Subcutaneous abdominal adipose tissue (tissue), 5 donors: ENCODE measurements at regions not wholly inside any gene's neighbourhood (a gene's known extent, or its start where the extent isn't known, plus 50 kb on each side); places are given as distances from the start of the nearest gene placed in this dataset.

Experiments
- H3K27ac ChIP-seq: one replicate; pipeline ENCODE4 v1.7.0; 2013; ENCODE audit warnings: low read depth, mild to moderate bottlenecking, inconsistent platforms, low read length, moderate library complexity
- H3K27me3 ChIP-seq, 5 donors: one replicate each; pipeline ENCODE4 v1.7.0; 2013; ENCODE audit warnings: low read length in 5 of 5, inconsistent platforms in 1 of 5; ENCODE audit not compliant: control insufficient read depth in 5 of 5, insufficient read depth in 4 of 5
- H3K36me3 ChIP-seq, 5 donors: one replicate each; pipeline ENCODE4 v1.7.0; 2013; ENCODE audit warnings: low read length in 5 of 5; ENCODE audit not compliant: control insufficient read depth in 5 of 5, insufficient read depth in 5 of 5
- H3K4me1 ChIP-seq, 5 donors: one replicate each; pipeline ENCODE4 v1.7.0; 2013; ENCODE audit warnings: low read length in 5 of 5, mild to moderate bottlenecking in 3 of 5, moderate library complexity in 1 of 5; ENCODE audit not compliant: control insufficient read depth in 5 of 5, insufficient read depth in 5 of 5
- H3K4me3 ChIP-seq, 5 donors: one replicate each; pipeline ENCODE4 v1.7.0; 2013; ENCODE audit warnings: low read length in 5 of 5, low read depth in 1 of 5
- H3K9ac ChIP-seq, 5 donors: one replicate each; pipeline ENCODE4 v1.7.0; 2013; ENCODE audit warnings: low read length in 5 of 5, mild to moderate bottlenecking in 4 of 5, moderate library complexity in 3 of 5
- H3K9me3 ChIP-seq, 5 donors: one replicate each; pipeline ENCODE4 v1.7.0; 2013; ENCODE audit warnings: low read length in 5 of 5; ENCODE audit not compliant: control insufficient read depth in 5 of 5
- donor health status: healthy.
- donor health status: healthy.
- donor health status: healthy.
- donor health status: healthy.
- donor health status: healthy.

DNA sequence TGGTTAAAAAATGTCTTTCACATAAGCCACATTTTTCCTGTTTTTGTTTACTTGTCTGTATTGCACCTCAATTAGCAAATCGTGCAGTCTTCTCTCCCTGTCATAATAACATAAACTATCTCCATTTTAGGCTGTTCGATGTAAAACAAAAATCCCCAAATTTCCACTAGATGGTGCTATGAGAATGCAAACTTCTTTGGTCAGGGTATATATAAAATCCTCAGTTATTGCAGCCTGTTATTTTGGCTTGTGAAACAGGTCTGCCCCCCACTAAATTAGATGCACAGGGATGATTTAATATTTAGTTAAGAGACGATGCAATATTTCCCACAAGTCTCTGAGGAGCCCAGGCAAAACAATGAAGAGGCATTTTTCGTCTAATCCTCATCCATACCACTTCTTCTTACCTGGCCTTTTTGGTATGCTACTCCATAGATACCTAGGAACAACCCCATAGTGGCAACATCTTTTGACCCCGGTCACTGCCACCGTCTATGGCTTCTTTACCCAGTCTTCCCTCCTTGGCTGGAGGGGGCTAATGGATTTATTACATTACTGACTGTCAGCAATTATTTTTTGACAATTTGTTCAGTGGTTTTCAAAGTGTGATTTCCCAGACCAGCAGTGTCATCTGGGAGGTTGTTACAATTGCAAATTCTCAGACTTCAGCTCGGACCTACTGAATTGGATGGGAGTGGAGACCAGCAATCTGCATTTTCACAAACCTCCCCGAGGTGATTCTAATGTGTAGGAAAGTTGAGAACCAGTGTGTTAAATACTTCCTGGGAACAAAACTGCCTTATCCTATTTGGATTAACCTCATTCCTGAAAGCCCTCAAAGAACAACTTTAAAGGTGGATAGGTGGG, 117.4 kb upstream of the CWC22 start:
- Histone ChIP-seq H3K36me3 (no peaks in the 10 kb centered on the region), H3K27ac (no peak overlapping the region), H3K27me3 (no peaks in the 10 kb centered on the region), H3K9me3 (no peaks in the 10 kb centered on the region), H3K9ac (no peak overlapping the region), H3K4me3 (no peak overlapping the region), H3K4me1 (peaks cover 0 to 8% (median 5%) of the 10 kb centered on the region in 5 donors)

GRCh38 chr2:180122874-180123273, 115.8 kb upstream of the CWC22 start:
- Histone ChIP-seq H3K27me3 (no peaks in the 10 kb centered on the region), H3K9ac (no peak overlapping the region), H3K4me1 (peaks cover 0 to 8% (median 5%) of the 10 kb centered on the region in 5 donors), H3K4me3 (no peak overlapping the region), H3K36me3 (no peaks in the 10 kb centered on the region), H3K27ac (no peak overlapping the region), H3K9me3 (no peaks in the 10 kb centered on the region)

- Histone ChIP-seq H3K27me3 (no peaks in the 10 kb centered on the region), H3K27ac (no peak overlapping the region), H3K9ac (no peak overlapping the region), H3K4me3 (no peak overlapping the region), H3K4me1 (no peaks in the 10 kb centered on the region), H3K36me3 (no peaks in the 10 kb centered on the region), H3K9me3 (no peaks in the 10 kb centered on the region)
Observed at GRCh38 chr2:180115675-180116074, 108.6 kb upstream of the CWC22 start.

DNA sequence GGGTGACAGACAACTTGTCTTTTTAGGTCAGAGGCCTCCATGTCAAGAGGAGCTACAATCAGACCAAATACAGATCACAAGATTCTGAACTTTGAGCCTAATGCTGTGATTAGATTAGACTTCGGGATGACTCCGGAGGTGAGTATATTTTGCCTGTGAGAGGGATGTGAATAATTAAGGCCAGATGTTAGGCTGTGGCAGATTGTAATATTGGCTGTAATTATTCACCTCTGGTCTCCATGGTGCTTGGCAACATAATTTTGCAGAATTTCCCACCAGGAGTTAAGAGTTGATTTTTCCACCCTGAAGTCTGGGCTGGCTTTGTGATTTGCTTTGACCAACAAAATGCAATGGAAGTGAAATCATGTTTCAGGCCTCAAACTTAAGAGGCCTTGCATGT, 108.2 kb upstream of the CWC22 start:
- no peak overlapping the region for H3K4me3 ChIP-seq
- H3K27me3 ChIP-seq = no peaks in the 10 kb centered on the region
- H3K27ac ChIP-seq = no peak overlapping the region
- H3K36me3 ChIP-seq = no peaks in the 10 kb centered on the region
- no peaks in the 10 kb centered on the region for H3K9me3 ChIP-seq
- no peak overlapping the region for H3K9ac ChIP-seq
- H3K4me1 ChIP-seq = no peaks in the 10 kb centered on the region

GRCh38 chr2:180111901-180112300, 104.8 kb upstream of the CWC22 start:
- Histone ChIP-seq H3K36me3 (no peaks in the 10 kb centered on the region), H3K27ac (no peak overlapping the region), H3K9ac (no peak overlapping the region), H3K4me3 (no peak overlapping the region), H3K27me3 (no peaks in the 10 kb centered on the region), H3K9me3 (no peaks in the 10 kb centered on the region), H3K4me1 (no peaks in the 10 kb centered on the region)

- Histone ChIP-seq H3K27me3 (no peaks in the 10 kb centered on the region), H3K9me3 (no peaks in the 10 kb centered on the region), H3K27ac (no peak overlapping the region), H3K36me3 (no peaks in the 10 kb centered on the region), H3K9ac (no peak overlapping the region), H3K4me3 (no peak overlapping the region), H3K4me1 (no peaks in the 10 kb centered on the region)
Observed at GRCh38 chr2:180110469-180110868, 103.4 kb upstream of the CWC22 start.

DNA sequence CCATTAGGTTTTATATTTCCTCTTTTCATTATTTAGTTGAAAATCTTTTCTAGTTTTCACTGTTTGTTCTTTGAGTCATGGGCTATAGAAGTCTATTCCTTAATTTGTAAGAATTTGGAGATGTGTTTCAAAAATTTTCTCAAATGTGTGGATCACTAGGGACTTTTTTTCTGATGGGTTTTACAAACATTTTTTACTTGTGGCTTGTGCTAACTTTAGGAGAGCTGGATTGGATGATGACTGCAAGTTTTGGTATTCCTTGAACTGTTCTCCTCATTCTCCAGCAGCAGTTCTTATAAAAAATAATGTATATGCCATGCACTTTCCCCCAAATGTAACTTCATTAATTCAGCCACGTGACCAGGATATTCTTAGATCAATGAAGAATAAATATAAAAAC, 94.7 kb upstream of the CWC22 start:
- H3K4me1 ChIP-seq = no peaks in the 10 kb centered on the region
- no peaks in the 10 kb centered on the region for H3K36me3 ChIP-seq
- H3K27me3 ChIP-seq = no peaks in the 10 kb centered on the region
- H3K9ac ChIP-seq = no peak overlapping the region
- no peak overlapping the region for H3K4me3 ChIP-seq
- H3K27ac ChIP-seq = no peak overlapping the region
- no peaks in the 10 kb centered on the region for H3K9me3 ChIP-seq

DNA sequence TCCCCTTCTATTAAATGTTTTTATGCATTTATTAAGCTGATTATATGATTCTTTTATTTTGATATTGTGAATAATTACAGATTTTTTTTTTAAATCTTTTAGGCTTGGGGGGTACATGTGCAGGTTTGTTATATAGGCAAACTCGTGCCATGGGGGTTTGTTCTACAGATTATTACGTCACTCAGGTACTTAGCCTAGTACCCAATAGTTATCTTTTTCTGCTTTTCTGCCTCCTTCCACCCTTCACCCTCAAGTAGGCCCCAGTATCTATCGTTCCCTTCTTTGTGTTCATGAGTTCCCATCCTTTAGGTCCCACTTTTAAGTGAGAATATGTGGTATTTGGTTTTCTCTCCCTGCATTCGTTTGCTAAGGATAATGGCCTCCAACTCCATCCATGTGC, 92.2 kb upstream of the CWC22 start:
- Histone ChIP-seq H3K9me3 (no peaks in the 10 kb centered on the region), H3K27me3 (no peaks in the 10 kb centered on the region), H3K9ac (no peak overlapping the region), H3K4me3 (no peak overlapping the region), H3K27ac (no peak overlapping the region), H3K4me1 (no peaks in the 10 kb centered on the region), H3K36me3 (no peaks in the 10 kb centered on the region)

GRCh38 chr2:180085144-180085543, 78.0 kb upstream of the CWC22 start:
- H3K9ac ChIP-seq = no peak overlapping the region
- no peaks in the 10 kb centered on the region for H3K4me1 ChIP-seq
- peaks cover 0 to 4% (median 0%) of the 10 kb centered on the region in 5 donors for H3K9me3 ChIP-seq
- no peak overlapping the region for H3K27ac ChIP-seq
- no peaks in the 10 kb centered on the region for H3K27me3 ChIP-seq
- no peaks in the 10 kb centered on the region for H3K36me3 ChIP-seq
- H3K4me3 ChIP-seq = no peak overlapping the region

- Histone ChIP-seq H3K9ac (no peak overlapping the region), H3K27ac (no peak overlapping the region), H3K36me3 (no peaks in the 10 kb centered on the region), H3K4me3 (no peak overlapping the region), H3K4me1 (no peaks in the 10 kb centered on the region), H3K9me3 (peaks cover 0 to 4% (median 0%) of the 10 kb centered on the region in 5 donors), H3K27me3 (no peaks in the 10 kb centered on the region)
Observed at GRCh38 chr2:180077295-180077906, 70.3 kb upstream of the CWC22 start.
